Retinal pigment epithelial cell (primary cell): ENCODE measurements at regions not wholly inside any gene's neighbourhood (a gene's known extent, or its start where the extent isn't known, plus 50 kb on each side); places are given as distances from the start of the nearest gene placed in this dataset.

Experiments
- DNase-seq: peaks from one replicate; pipeline ENCODE4 v3.0.0-alpha.2; 2010; ENCODE audit warnings: low read depth
- H3K4me3 ChIP-seq: 2 replicates; pipeline ENCODE4 v1.5.1; 2011; ENCODE audit warnings: mild to moderate bottlenecking, low read length, control low read depth, moderate library complexity
- CTCF ChIP-seq: conservative IDR thresholded peaks from 2 replicates; pipeline ENCODE4 v1.5.1; 2011; ENCODE audit warnings: low read depth, low read length, control low read depth, inconsistent platforms

DNA sequence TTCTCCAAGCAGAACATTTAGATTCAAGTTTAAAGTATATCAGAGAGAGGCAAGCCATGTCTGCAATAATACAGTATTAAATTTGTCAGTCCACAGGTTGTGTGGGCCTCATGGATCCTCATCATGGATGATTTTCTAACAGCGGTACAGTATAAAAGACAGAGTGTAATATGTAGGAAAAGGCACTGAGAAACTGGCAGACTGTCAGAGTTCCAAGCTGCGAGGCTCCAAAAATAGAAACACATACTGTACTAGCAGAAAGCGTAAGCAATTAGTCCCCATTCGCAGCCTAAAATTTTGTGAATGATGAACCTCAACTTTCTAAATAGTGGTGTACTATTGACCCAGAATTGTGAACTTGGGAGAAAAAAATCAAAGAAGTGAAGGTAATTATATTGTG, 933.3 kb downstream of the XPNPEP1 start:
- DNase-seq, result no peak

GRCh38 chr10:108982159-108982558, 941.2 kb downstream of the XPNPEP1 start:
- H3K4me3 ChIP-seq, result no peak overlapping the region
- no peak for DNase-seq
- no peak for TF ChIP-seq CTCF

More for the DNA sequence above, 933.3 kb downstream of the XPNPEP1 start:
- no peak for TF ChIP-seq CTCF
- no peak overlapping the region for H3K4me3 ChIP-seq

DNA sequence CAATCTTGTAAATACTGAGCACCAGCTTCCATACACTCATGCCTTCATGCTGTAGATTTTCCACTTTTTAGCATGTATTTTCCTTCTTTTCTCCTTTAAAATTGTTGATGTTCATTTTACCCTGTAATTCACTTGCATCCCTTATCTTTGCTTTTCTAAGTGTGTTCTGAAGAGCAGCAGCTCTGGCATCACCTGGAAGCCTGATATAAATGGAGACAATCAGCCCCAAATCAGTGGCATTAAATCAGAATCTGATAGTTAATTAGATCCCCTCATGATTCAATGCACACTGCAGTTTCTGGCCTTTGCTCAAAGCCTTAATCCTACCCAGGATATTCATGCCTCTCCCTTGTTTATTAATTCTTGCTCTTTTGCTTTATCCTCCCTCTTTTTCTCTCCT, 942.4 kb downstream of the XPNPEP1 start:
- no peak for TF ChIP-seq CTCF
- no peak for DNase-seq
- H3K4me3 ChIP-seq, result no peak overlapping the region

- no peak for DNase-seq
- no peak for TF ChIP-seq CTCF
- no peak overlapping the region for H3K4me3 ChIP-seq
Observed at GRCh38 chr10:108975459-108976058, 947.8 kb downstream of the XPNPEP1 start.

DNA sequence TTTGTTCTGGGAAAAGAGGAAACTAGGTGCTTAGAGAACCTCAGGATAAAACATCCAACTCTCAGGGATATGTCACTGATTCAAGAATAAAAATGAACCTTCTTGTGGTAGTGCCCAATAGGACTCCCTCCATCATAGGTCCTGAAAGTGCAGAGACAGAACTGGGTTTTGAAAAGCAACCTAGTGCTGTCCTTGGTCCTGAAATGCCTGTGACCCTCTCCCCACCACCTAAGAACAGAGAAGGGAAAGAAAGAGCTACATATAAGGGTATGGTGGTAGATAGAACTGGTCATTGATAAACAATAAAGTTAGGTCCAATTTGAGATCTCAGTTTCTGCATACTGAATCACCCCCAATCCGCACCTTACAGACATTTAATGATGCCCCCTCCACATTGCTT, 953.3 kb downstream of the XPNPEP1 start:
- TF ChIP-seq CTCF, result no peak
- H3K4me3 ChIP-seq, result no peak overlapping the region
- no peak for DNase-seq

GRCh38 chr10:108966411-108966810, 956.9 kb downstream of the XPNPEP1 start:
- no peak overlapping the region for H3K4me3 ChIP-seq
- no peak for DNase-seq
- no peak for TF ChIP-seq CTCF

GRCh38 chr10:108966005-108966404, 957.3 kb downstream of the XPNPEP1 start:
- DNase-seq, result no peak
- no peak overlapping the region for H3K4me3 ChIP-seq
- TF ChIP-seq CTCF, result no peak
